ENCODE measurements at regions not wholly inside any gene's neighbourhood (a gene's known extent, or its start where the extent isn't known, plus 50 kb on each side); places are given as distances from the start of the nearest gene placed in this dataset.
"Not testable (repeated sequence)": the region's sequence is repeated elsewhere in the genome, so short reads cannot be mapped to it uniquely, and the experiment has no call there.

DNA sequence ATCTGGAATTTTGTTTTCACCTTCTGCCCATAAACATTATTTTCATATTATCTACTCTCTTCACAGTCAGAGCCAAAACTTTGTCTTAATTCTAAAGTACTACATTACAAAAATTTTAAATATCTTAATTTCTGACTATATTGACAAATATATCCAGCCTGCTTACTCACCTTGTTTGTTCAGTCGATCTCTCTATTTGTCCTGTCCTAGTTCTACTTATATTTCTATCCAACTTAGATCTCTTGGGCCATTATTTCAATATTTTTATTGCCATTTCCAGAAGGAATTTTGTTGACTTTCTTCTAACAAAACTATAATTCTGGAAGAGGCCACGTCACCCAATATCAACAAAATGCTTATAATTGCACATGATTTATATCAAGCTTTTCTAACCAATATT lies 652.8 kb upstream of the CTNND2 start:
- no peak overlapping the region for H3K27ac ChIP-seq
- DNase-seq, result no peak
- H3K36me3 ChIP-seq, result no peaks in the 10 kb centered on the region
- H3K4me3 ChIP-seq (ENCODE audit: low read depth, low read length), result no peak overlapping the region
- H3K9me3 ChIP-seq (ENCODE audit: severe bottlenecking), result no peaks in the 10 kb centered on the region
- TF ChIP-seq, protein P1, sequence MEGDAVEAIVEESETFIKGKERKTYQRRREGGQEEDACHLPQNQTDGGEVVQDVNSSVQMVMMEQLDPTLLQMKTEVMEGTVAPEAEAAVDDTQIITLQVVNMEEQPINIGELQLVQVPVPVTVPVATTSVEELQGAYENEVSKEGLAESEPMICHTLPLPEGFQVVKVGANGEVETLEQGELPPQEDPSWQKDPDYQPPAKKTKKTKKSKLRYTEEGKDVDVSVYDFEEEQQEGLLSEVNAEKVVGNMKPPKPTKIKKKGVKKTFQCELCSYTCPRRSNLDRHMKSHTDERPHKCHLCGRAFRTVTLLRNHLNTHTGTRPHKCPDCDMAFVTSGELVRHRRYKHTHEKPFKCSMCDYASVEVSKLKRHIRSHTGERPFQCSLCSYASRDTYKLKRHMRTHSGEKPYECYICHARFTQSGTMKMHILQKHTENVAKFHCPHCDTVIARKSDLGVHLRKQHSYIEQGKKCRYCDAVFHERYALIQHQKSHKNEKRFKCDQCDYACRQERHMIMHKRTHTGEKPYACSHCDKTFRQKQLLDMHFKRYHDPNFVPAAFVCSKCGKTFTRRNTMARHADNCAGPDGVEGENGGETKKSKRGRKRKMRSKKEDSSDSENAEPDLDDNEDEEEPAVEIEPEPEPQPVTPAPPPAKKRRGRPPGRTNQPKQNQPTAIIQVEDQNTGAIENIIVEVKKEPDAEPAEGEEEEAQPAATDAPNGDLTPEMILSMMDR (IDR thresholded peaks at IDR 0.05; ENCODE audit: low read depth, low read length), result no peak
- H3K27me3 ChIP-seq (ENCODE audit: insufficient read depth, low read depth, severe bottlenecking), result no peaks in the 10 kb centered on the region

GRCh38 chr5:12526113-12526512 lies 621.9 kb upstream of the CTNND2 start:
- Histone ChIP-seq H3K36me3 (no peaks in the 10 kb centered on the region), H3K4me3 (ENCODE audit: low read depth, low read length) (no peak overlapping the region), H3K27ac (no peak overlapping the region), H3K27me3 (ENCODE audit: insufficient read depth, low read depth, severe bottlenecking) (no peaks in the 10 kb centered on the region), H3K9me3 (ENCODE audit: severe bottlenecking) (peaks cover 5% of the 10 kb centered on the region)
- DNase-seq, result no peak
- TF ChIP-seq, protein P1 (IDR thresholded peaks at IDR 0.05; ENCODE audit: low read depth, low read length), result no peak

DNA sequence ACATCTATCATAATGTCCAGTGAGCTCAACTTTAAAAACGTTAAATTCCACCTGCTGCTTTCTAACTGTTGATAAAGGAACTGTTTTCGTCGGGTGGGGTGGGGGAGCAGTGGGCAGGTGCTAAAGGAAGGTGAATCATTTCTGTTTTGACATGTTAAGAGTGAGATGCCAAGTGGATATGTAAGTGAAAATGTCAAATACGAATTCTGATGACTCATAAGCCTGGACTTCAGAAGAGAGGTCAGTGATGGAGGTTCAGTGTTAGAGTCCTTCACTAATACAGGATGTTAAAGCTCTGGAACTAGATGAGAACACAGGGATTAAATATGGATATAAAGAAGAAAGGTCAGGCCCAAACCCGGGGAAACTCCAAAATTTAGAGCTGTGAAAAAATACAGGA lies 617.9 kb upstream of the CTNND2 start:
- no peaks in the 10 kb centered on the region for H3K36me3 ChIP-seq
- H3K27ac ChIP-seq, result no peak overlapping the region
- TF ChIP-seq, protein P1 (IDR thresholded peaks at IDR 0.05; ENCODE audit: low read depth, low read length), result no peak
- DNase-seq, result no peak
- H3K4me3 ChIP-seq (ENCODE audit: low read depth, low read length), result no peak overlapping the region
- no peaks in the 10 kb centered on the region for H3K27me3 ChIP-seq (ENCODE audit: insufficient read depth, low read depth, severe bottlenecking)
- H3K9me3 ChIP-seq (ENCODE audit: severe bottlenecking), result peaks cover 3% of the 10 kb centered on the region

GRCh38 chr5:12504983-12505382 lies 600.7 kb upstream of the CTNND2 start:
- not testable (repeated sequence) for H3K36me3 ChIP-seq; DNase-seq; H3K27ac ChIP-seq; H3K9me3 ChIP-seq (ENCODE audit: severe bottlenecking); H3K27me3 ChIP-seq (ENCODE audit: insufficient read depth, low read depth, severe bottlenecking); H3K4me3 ChIP-seq (ENCODE audit: low read depth, low read length)

DNA sequence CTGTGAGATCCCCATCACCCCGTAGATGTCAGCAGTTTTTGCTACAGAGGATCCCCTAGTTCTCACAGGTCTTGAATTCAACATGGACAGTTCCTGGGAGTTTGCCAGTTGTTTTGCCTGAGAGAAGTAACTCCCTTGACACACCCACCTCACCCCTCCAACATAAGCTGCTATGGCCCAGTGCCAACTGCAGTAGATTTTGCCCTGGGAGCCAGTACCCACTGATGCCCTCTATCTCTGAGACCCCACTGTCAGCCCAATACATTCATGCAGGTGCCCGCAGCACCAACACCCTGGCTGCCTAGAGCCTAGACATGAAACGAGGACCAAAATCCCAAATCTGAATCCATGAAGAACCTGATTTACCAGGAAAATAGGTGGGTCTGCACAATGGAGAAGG lies 583.9 kb upstream of the CTNND2 start:
- Histone ChIP-seq H3K4me3 (ENCODE audit: low read depth, low read length) (no peak overlapping the region), H3K36me3 (no peaks in the 10 kb centered on the region), H3K27ac (no peak overlapping the region), H3K27me3 (ENCODE audit: insufficient read depth, low read depth, severe bottlenecking) (no peaks in the 10 kb centered on the region), H3K9me3 (ENCODE audit: severe bottlenecking) (no peaks in the 10 kb centered on the region)
- TF ChIP-seq, protein P1 (IDR thresholded peaks at IDR 0.05; ENCODE audit: low read depth, low read length), result no peak
- no peak for DNase-seq

GRCh38 chr5:12480487-12480886 lies 576.2 kb upstream of the CTNND2 start:
- Histone ChIP-seq H3K27me3 (ENCODE audit: insufficient read depth, low read depth, severe bottlenecking) (no peaks in the 10 kb centered on the region), H3K4me3 (ENCODE audit: low read depth, low read length) (no peak overlapping the region), H3K36me3 (no peaks in the 10 kb centered on the region), H3K9me3 (ENCODE audit: severe bottlenecking) (no peaks in the 10 kb centered on the region), H3K27ac (no peak overlapping the region)
- no peak for DNase-seq
- TF ChIP-seq, protein P1 (IDR thresholded peaks at IDR 0.05; ENCODE audit: low read depth, low read length), result no peak

Data from WERI-Rb-1 (cell line).